ENCODE measurements at regions not wholly inside any gene's neighbourhood (a gene's known extent, or its start where the extent isn't known, plus 50 kb on each side); places are given as distances from the start of the nearest gene placed in this dataset.

DNA sequence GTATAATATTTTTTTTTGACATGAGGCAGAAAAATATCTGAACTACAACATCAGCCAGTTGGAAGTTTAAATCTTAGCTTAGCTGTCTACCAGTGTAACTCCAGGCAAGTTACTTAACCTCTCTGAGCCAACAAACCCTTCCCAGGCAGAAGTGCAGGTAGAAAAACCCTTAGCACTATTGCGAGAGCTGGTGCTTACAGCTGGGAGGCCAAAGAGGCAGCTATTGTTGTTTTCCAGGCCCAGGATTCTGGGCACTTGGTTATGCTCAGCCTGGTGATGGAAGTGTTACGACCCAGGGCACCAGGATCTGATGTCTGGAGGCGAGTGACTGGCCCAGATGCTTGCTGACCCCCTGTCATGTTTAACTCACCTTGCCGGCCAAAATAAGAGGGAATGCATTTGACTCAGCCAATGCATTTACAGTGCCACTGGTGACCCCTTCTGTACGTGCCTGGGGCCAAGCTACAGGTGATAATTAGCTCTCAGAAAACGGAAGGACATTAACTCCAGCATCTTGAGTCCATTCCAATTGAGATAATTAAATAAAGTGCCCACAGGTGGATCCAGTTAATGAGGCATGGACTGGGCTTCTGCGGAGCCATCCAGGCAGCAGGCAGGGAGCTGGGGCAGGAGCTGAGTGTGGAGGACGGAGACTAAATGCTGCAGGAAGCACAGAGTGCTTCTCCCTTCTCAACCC, 126.5 kb upstream of the HABP2 start:
- TF ChIP-seq, protein P1, sequence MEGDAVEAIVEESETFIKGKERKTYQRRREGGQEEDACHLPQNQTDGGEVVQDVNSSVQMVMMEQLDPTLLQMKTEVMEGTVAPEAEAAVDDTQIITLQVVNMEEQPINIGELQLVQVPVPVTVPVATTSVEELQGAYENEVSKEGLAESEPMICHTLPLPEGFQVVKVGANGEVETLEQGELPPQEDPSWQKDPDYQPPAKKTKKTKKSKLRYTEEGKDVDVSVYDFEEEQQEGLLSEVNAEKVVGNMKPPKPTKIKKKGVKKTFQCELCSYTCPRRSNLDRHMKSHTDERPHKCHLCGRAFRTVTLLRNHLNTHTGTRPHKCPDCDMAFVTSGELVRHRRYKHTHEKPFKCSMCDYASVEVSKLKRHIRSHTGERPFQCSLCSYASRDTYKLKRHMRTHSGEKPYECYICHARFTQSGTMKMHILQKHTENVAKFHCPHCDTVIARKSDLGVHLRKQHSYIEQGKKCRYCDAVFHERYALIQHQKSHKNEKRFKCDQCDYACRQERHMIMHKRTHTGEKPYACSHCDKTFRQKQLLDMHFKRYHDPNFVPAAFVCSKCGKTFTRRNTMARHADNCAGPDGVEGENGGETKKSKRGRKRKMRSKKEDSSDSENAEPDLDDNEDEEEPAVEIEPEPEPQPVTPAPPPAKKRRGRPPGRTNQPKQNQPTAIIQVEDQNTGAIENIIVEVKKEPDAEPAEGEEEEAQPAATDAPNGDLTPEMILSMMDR (conservative IDR thresholded peaks at IDR 0.05 in 1 of 2, IDR thresholded peaks at IDR 0.05 in 1 of 2; ENCODE audit: low read depth in 1 of 2, low read length in 2 of 2): no peak
- no peak for TF ChIP-seq EZH2 (IDR thresholded peaks at IDR 0.05; ENCODE audit: low read length, missing control alignments)

Data from fibroblast of lung (primary cell).